H1 (cell line): ENCODE measurements at regions not wholly inside any gene's neighbourhood (a gene's known extent, or its start where the extent isn't known, plus 50 kb on each side); places are given as distances from the start of the nearest gene placed in this dataset.

Source experiments
- CTCF ChIA-PET: fragments of 300-600 bp; sonication (Branson Sonifier 250); formaldehyde crosslinking; loops from one replicate; lab custom pipeline; 2021; ENCODE audit not compliant: partially characterized antibody; lab: Charles Lee
- POLR2A ChIA-PET: fragments of 300-600 bp; sonication (Branson Sonifier 250); formaldehyde crosslinking; loops from one replicate; lab custom pipeline; 2021; ENCODE audit warnings: inconsistent platforms; ENCODE audit not compliant: partially characterized antibody; lab: Charles Lee
- DNase-seq, 2 experiments: peaks; one replicate each; pipeline versions ENCODE4 v3.0.0 to v3.0.0-alpha.2; 2010 to 2022; ENCODE audit warnings: low spot score in 2 of 2, low read depth in 1 of 2, mixed read lengths in 1 of 2
- FAIRE-seq: peaks from 2 replicates; lab custom pipeline; 2011; peaks lifted over from hg19 to GRCh38; lab: Jason Lieb, UNC
- H2AFZ ChIP-seq: 2 replicates; pipeline ENCODE4 v1.8.1; 2012; ENCODE audit warnings: low read length, inconsistent platforms
- H2AK5ac ChIP-seq: 2 replicates; pipeline ENCODE4 v1.6.1; 2013; ENCODE audit warnings: low read depth, low read length
- H2BK120ac ChIP-seq: replicated peaks from 2 replicates; pipeline ENCODE3; 2013; ENCODE audit warnings: low read depth, low read length, inconsistent platforms
- H2BK12ac ChIP-seq: 2 replicates; pipeline ENCODE4 v1.6.1; 2013; ENCODE audit warnings: low read depth, low read length
- H2BK15ac ChIP-seq: 2 replicates; pipeline ENCODE4 v1.6.1; 2013; ENCODE audit warnings: low read length
- H2BK20ac ChIP-seq: 2 replicates; pipeline ENCODE4 v1.6.1; 2013; ENCODE audit warnings: low read length
- H2BK5ac ChIP-seq: 2 replicates; pipeline ENCODE4 v1.6.1; 2013; ENCODE audit warnings: low read depth, low read length
- H3K14ac ChIP-seq: 2 replicates; pipeline ENCODE4 v1.6.1; 2013; ENCODE audit warnings: inconsistent platforms; ENCODE audit not compliant: insufficient read length
- H3K18ac ChIP-seq: 2 replicates; pipeline ENCODE4 v1.6.1; 2013; ENCODE audit warnings: low read length; ENCODE audit errors: extremely low read depth
- H3K23ac ChIP-seq: 2 replicates; pipeline ENCODE4 v1.6.1; 2013; ENCODE audit warnings: inconsistent platforms; ENCODE audit not compliant: insufficient read length
- H3K23me2 ChIP-seq: 2 replicates; pipeline ENCODE4 v1.6.1; 2013; ENCODE audit warnings: low read depth, low read length
- H3K27ac ChIP-seq: 2 replicates; pipeline ENCODE4 v1.6.1; 2011; ENCODE audit warnings: low read depth, low read length, inconsistent platforms
- H3K27me3 ChIP-seq, 4 experiments: replicated peaks in 1 of 4; 1 replicate in 1 of 4; 2 replicates in 3 of 4; pipeline versions ENCODE4 v1.6.1 to v1.8.1; 2011 to 2013; ENCODE audit warnings: low read length in 3 of 4, mild to moderate bottlenecking in 3 of 4, inconsistent platforms in 2 of 4, mixed read lengths in 2 of 4, moderate library complexity in 1 of 4; ENCODE audit not compliant: control insufficient read depth in 3 of 4, insufficient read depth in 3 of 4; ENCODE audit errors: extremely low read depth in 1 of 4
- H3K36me3 ChIP-seq, 4 experiments: 2 replicates each; pipeline versions ENCODE4 v1.6.1 to v1.8.1; 2011 to 2013; ENCODE audit warnings: mild to moderate bottlenecking in 4 of 4, low read length in 3 of 4, moderate library complexity in 2 of 4, control low read depth in 1 of 4, inconsistent platforms in 1 of 4; ENCODE audit not compliant: insufficient read depth in 4 of 4, control insufficient read depth in 2 of 4
- H3K4ac ChIP-seq: replicated peaks from 2 replicates; pipeline ENCODE3; 2013; ENCODE audit warnings: low read length, low read depth, mixed read lengths, inconsistent platforms; ENCODE audit not compliant: insufficient read length
- H3K4me1 ChIP-seq, 4 experiments: replicated peaks in 1 of 4; 1 replicate in 1 of 4; 2 replicates in 3 of 4; pipeline versions ENCODE4 v1.6.1 to v1.8.1; 2011 to 2013; ENCODE audit warnings: low read length in 3 of 4, inconsistent platforms in 2 of 4, mixed read lengths in 1 of 4; ENCODE audit not compliant: insufficient read depth in 4 of 4, control insufficient read depth in 3 of 4
- H3K4me2 ChIP-seq, 2 experiments: 2 replicates each; pipeline versions ENCODE4 v1.6.1 to v1.8.1; 2011 to 2013; ENCODE audit warnings: low read depth in 2 of 2, low read length in 2 of 2, control low read depth in 1 of 2, inconsistent platforms in 1 of 2, mild to moderate bottlenecking in 1 of 2; ENCODE audit not compliant: insufficient read depth in 1 of 2
- H3K4me3 ChIP-seq, 4 experiments: fragments of 200-600, 300-600 bp in 1 of 4; sonication (generic), shearing (Covaris generic), sonication (Bioruptor Twin) in 1 of 4; 2 replicates each; pipeline versions ENCODE4 v1.5.1 to v1.8.1; 2011 to 2016; ENCODE audit warnings: low read length in 4 of 4, low read depth in 3 of 4, control low read depth in 2 of 4, inconsistent platforms in 2 of 4, mild to moderate bottlenecking in 2 of 4, mixed read lengths in 1 of 4, moderate library complexity in 1 of 4; ENCODE audit not compliant: insufficient read depth in 2 of 4; ENCODE audit errors: extremely low read depth in 1 of 4
- H3K56ac ChIP-seq: replicated peaks from 2 replicates; pipeline ENCODE3; 2013; ENCODE audit warnings: low read depth, mild to moderate bottlenecking, mixed read lengths, low read length, inconsistent platforms; ENCODE audit not compliant: insufficient read length
- H3K79me1 ChIP-seq: 2 replicates; pipeline ENCODE4 v1.6.1; 2013; ENCODE audit warnings: low read depth, low read length, control low read depth
- H3K79me2 ChIP-seq, 2 experiments: 2 replicates each; pipeline versions ENCODE4 v1.6.1 to v1.8.1; 2012 to 2013; ENCODE audit warnings: low read length in 2 of 2, mild to moderate bottlenecking in 2 of 2, inconsistent platforms in 1 of 2; ENCODE audit not compliant: insufficient read depth in 2 of 2, control insufficient read depth in 1 of 2
- H3K9ac ChIP-seq, 4 experiments: replicated peaks in 1 of 4; 1 replicate in 1 of 4; 2 replicates in 3 of 4; pipeline versions ENCODE4 v1.6.1 to v1.8.1; 2011 to 2013; ENCODE audit warnings: low read depth in 3 of 4, low read length in 3 of 4, control low read depth in 2 of 4, mild to moderate bottlenecking in 2 of 4, moderate library complexity in 2 of 4, inconsistent platforms in 1 of 4; ENCODE audit errors: extremely low read depth in 1 of 4
- H3K9me3 ChIP-seq, 2 experiments: 2 replicates each; pipeline versions ENCODE4 v1.6.1 to v1.8.1; 2012 to 2013; ENCODE audit warnings: mild to moderate bottlenecking in 2 of 2, moderate library complexity in 2 of 2, control low read depth in 1 of 2, inconsistent platforms in 1 of 2, low read depth in 1 of 2, low read length in 1 of 2, mixed read lengths in 1 of 2; ENCODE audit not compliant: insufficient read depth in 2 of 2
- H4K20me1 ChIP-seq, 2 experiments: replicated peaks in 1 of 2; 2 replicates each; pipeline versions ENCODE3 to v1.8.1; 2011 to 2013; ENCODE audit warnings: inconsistent platforms in 2 of 2, low read length in 2 of 2, mild to moderate bottlenecking in 1 of 2; ENCODE audit not compliant: insufficient read depth in 2 of 2, control insufficient read depth in 1 of 2
- H4K5ac ChIP-seq: 2 replicates; pipeline ENCODE4 v1.6.1; 2013; ENCODE audit warnings: low read length, low read depth, mixed read lengths, inconsistent platforms; ENCODE audit not compliant: insufficient read length
- H4K8ac ChIP-seq: 2 replicates; pipeline ENCODE4 v1.8.0; 2013; ENCODE audit warnings: mild to moderate bottlenecking, moderate library complexity, low read length, inconsistent platforms; ENCODE audit not compliant: insufficient read depth; ENCODE audit errors: extremely low read depth
- H4K91ac ChIP-seq: replicated peaks from 2 replicates; pipeline ENCODE3; 2013; ENCODE audit warnings: low read length, mixed read lengths, inconsistent platforms; ENCODE audit not compliant: insufficient read length
- ATF3 ChIP-seq: IDR thresholded peaks from 2 replicates; pipeline ENCODE4 v1.6.1; 2011; ENCODE audit warnings: low read depth, mild to moderate bottlenecking, low read length; ENCODE audit not compliant: insufficient read depth
- BACH1 ChIP-seq: IDR thresholded peaks from 2 replicates; pipeline ENCODE4 v1.6.1; 2012; ENCODE audit warnings: low read length, improper control_type of control experiment
- CHD1 ChIP-seq: IDR thresholded peaks from 2 replicates; pipeline ENCODE4 v1.6.1; 2012; ENCODE audit warnings: low read depth, low read length, improper control_type of control experiment
- CTBP2 ChIP-seq: IDR thresholded peaks from 2 replicates; pipeline ENCODE4 v1.7.0; 2011; ENCODE audit warnings: borderline replicate concordance, mild to moderate bottlenecking, moderate library complexity, mixed read lengths, low read length; ENCODE audit not compliant: insufficient read depth, insufficient read length
- HDAC6 ChIP-seq: IDR thresholded peaks from one replicate; pipeline ENCODE4 v1.7.1; 2012; ENCODE audit warnings: low read depth, mild to moderate bottlenecking, inconsistent platforms, low read length, moderate library complexity
- JUND ChIP-seq: IDR thresholded peaks from 2 replicates; pipeline ENCODE4 v1.6.1; 2011; ENCODE audit warnings: mild to moderate bottlenecking, improper control_type of control experiment, low read length
- PHF8 ChIP-seq: fragments of 200-600 bp; sonication (generic); conservative IDR thresholded peaks from 2 replicates; pipeline ENCODE4 v1.7.1; 2012; ENCODE audit warnings: low read depth, mild to moderate bottlenecking, inconsistent platforms, low read length, moderate library complexity
- POLR2A ChIP-seq, 2 experiments: IDR thresholded peaks; 1 replicate in 1 of 2; 2 replicates in 1 of 2; pipeline ENCODE4 v1.6.1; 2011; ENCODE audit warnings: low read depth in 2 of 2, low read length in 2 of 2, mild to moderate bottlenecking in 2 of 2; ENCODE audit errors: control extremely low read depth in 1 of 2
- RNF2 ChIP-seq: fragments of 200-900, 300-1000 bp; sonication (generic); IDR thresholded peaks from 2 replicates; pipeline ENCODE4 v1.7.1; 2016; ENCODE audit warnings: borderline replicate concordance, low read depth, mild to moderate bottlenecking, antibody characterized with exemption, low read length; ENCODE audit not compliant: poor library complexity, severe bottlenecking; ENCODE audit errors: missing control alignments
- SP2 ChIP-seq: IDR thresholded peaks from 2 replicates; pipeline ENCODE4 v1.6.1; 2012; ENCODE audit warnings: mild to moderate bottlenecking, low read length, inconsistent platforms
- TAF1 ChIP-seq: IDR thresholded peaks from 2 replicates; pipeline ENCODE4 v1.6.1; 2011; ENCODE audit warnings: mild to moderate bottlenecking, low read depth, low read length
- TBP ChIP-seq: IDR thresholded peaks from 2 replicates; pipeline ENCODE4 v1.6.1; 2011; ENCODE audit warnings: low read depth, low read length, improper control_type of control experiment
- TCF12 ChIP-seq: IDR thresholded peaks from 2 replicates; pipeline ENCODE4 v1.6.1; 2011; ENCODE audit warnings: low read depth, mild to moderate bottlenecking, low read length
- TEAD4 ChIP-seq: IDR thresholded peaks from 2 replicates; pipeline ENCODE4 v1.6.1; 2012; ENCODE audit warnings: low read depth, low read length, inconsistent platforms, mixed read lengths
- ZNF274 ChIP-seq: IDR thresholded peaks from 2 replicates; pipeline ENCODE4 v1.7.0; 2012; ENCODE audit warnings: low read length, borderline replicate concordance; ENCODE audit errors: extremely low read depth
- WGBS, 2 experiments: shearing (Covaris generic) in 1 of 2; methylation state at CpG; one replicate each; pipeline versions ENCODE4 v1.1.6 to v1.1.7; 2013 to 2015; ENCODE audit warnings: low lambda C conversion rate in 2 of 2, mixed read lengths in 2 of 2, inconsistent platforms in 1 of 2, low coverage in 1 of 2, missing lambda C conversion rate in 1 of 2; ENCODE audit not compliant: insufficient replicate concordance in 2 of 2, insufficient coverage in 1 of 2, insufficient read length in 1 of 2; ENCODE audit errors: extremely low coverage in 1 of 2, missing lambda C conversion rate in 1 of 2; 5-methylcytosine and 5-hydroxymethylcytosine counted together

- H2BK5ac ChIP-seq = no peak overlapping the region
- WGBS, 2 experiments = 64% methylated on average over 1 of the region's 1 CpG; no CpG with 5 or more reads in 1 of the 2 experiments
- no peak overlapping the region for H3K18ac ChIP-seq
- no peak overlapping the region for H3K23ac ChIP-seq
- no peak overlapping the region for H2BK20ac ChIP-seq
- H3K4me2 ChIP-seq = no peak overlapping the region
- H3K23me2 ChIP-seq = no peaks in the 10 kb centered on the region
- ChIA-PET POLR2A (no interaction called here), CTCF (interaction anchor here (0.6 to 5.2 kb wide), 7 partner anchors 12 to 474 kb away, joined by 3 to 27 read pairs (median 5); no protein-coding TSS in a partner anchor)
- H3K4ac ChIP-seq = no peak overlapping the region
- peaks cover 2 to 5% (median 4%) of the 10 kb centered on the region in 4 experiments; a peak in 4 of 7 replicates for H3K4me1 ChIP-seq
- no peak overlapping the region for H3K9ac ChIP-seq
- no peak overlapping the region for H2AFZ ChIP-seq
- H4K20me1 ChIP-seq = no peaks in the 10 kb centered on the region
- H2BK120ac ChIP-seq = no peak overlapping the region
- H3K14ac ChIP-seq = no peak overlapping the region
- H2BK15ac ChIP-seq = no peak overlapping the region
- FAIRE-seq = no peak
- H2BK12ac ChIP-seq = no peak overlapping the region
- no peak overlapping the region for H2AK5ac ChIP-seq
- peaks cover 6 to 7% of the 10 kb centered on the region in 2 experiments; a peak in 2 of 4 replicates for H3K9me3 ChIP-seq
- DNase-seq = no peak
- H3K79me2 ChIP-seq = no peaks in the 10 kb centered on the region
- no peak overlapping the region for H4K8ac ChIP-seq
- H3K4me3 ChIP-seq = no peak overlapping the region
- H4K91ac ChIP-seq = no peak overlapping the region
- no peaks in the 10 kb centered on the region for H3K36me3 ChIP-seq
- H3K27me3 ChIP-seq = no peaks in the 10 kb centered on the region
- no peak overlapping the region for H3K27ac ChIP-seq
- no peak overlapping the region for H3K56ac ChIP-seq
- H4K5ac ChIP-seq = no peak overlapping the region
- no peaks in the 10 kb centered on the region for H3K79me1 ChIP-seq
- TF ChIP-seq JUND (no peak), TBP (no peak), CHD1 (no peak), POLR2A (IDR thresholded peaks at IDR 0.05; ENCODE audit: control extremely low read depth in 1 of 2, low read depth in 2 of 2, low read length in 2 of 2) (no peak), HDAC6 (no peak), RNF2 (no peak), CTBP2 (no peak), TEAD4 (no peak), BACH1 (no peak), ATF3 (no peak), TCF12 (no peak), ZNF274 (no peak), SP2 (no peak), TAF1 (no peak), PHF8 (no peak)
These were observed 50.4 kb upstream of the CALM3 start for GRCh38 chr19:46550684-46551083.
